MCF 10A (cell line): ENCODE measurements at regions not wholly inside any gene's neighbourhood (a gene's known extent, or its start where the extent isn't known, plus 50 kb on each side); places are given as distances from the start of the nearest gene placed in this dataset.

Experiments used
- BruUV-seq: library from RNA; stranded (reverse); fragments of 400-500 nt; replicated peaks from 2 replicates; lab custom pipeline; 2021; lab: Mats Ljungman, UMichigan
- CTCF ChIA-PET: fragments of 300-600 bp; sonication (Branson Sonifier 250); formaldehyde crosslinking; extraction: SDS; loops from one replicate; lab custom pipeline; 2021; ENCODE audit warnings: antibody characterized with exemption, inconsistent platforms; lab: Yijun Ruan, JAX
- POLR2A ChIA-PET: fragments of 300-600, 350-650 bp; sonication (Branson Sonifier 250); formaldehyde crosslinking; extraction: SDS; loops from one replicate; lab custom pipeline; 2020; ENCODE audit warnings: antibody characterized with exemption, inconsistent platforms; lab: Yijun Ruan, JAX
- DNase-seq: peaks from one replicate; pipeline ENCODE4 v3.0.0-alpha.2; 2018; ENCODE audit not compliant: unreplicated experiment
- H3K27ac Mint-ChIP-seq: one replicate; pipeline ENCODE4 v1.8.0; 2022; ENCODE audit warnings: mild to moderate bottlenecking, low read depth, mixed read lengths; ENCODE audit not compliant: unreplicated experiment
- H3K27me3 Mint-ChIP-seq: one replicate; pipeline ENCODE4 v1.8.0; 2022; ENCODE audit warnings: mixed read lengths; ENCODE audit not compliant: insufficient read depth, unreplicated experiment
- H3K36me3 Mint-ChIP-seq: one replicate; pipeline ENCODE4 v1.8.0; 2022; ENCODE audit warnings: mild to moderate bottlenecking, moderate library complexity, mixed read lengths; ENCODE audit not compliant: insufficient read depth, unreplicated experiment
- H3K4me1 Mint-ChIP-seq: one replicate; pipeline ENCODE4 v1.8.0; 2022; ENCODE audit warnings: mixed read lengths; ENCODE audit not compliant: insufficient read depth, unreplicated experiment
- H3K4me3 Mint-ChIP-seq: one replicate; pipeline ENCODE4 v1.8.0; 2022; ENCODE audit warnings: mild to moderate bottlenecking, moderate library complexity, mixed read lengths; ENCODE audit not compliant: unreplicated experiment
- H3K9me3 Mint-ChIP-seq: one replicate; pipeline ENCODE4 v1.8.0; 2022; ENCODE audit warnings: mixed read lengths; ENCODE audit not compliant: unreplicated experiment
- CTCF ChIP-seq: fragments of 200-600 bp; IDR thresholded peaks from one replicate; pipeline ENCODE4 v1.8.0; 2022; ENCODE audit warnings: antibody characterized with exemption, mild to moderate bottlenecking; ENCODE audit not compliant: unreplicated experiment
- intact Hi-C: fragments of 100-400 bp; cut with micrococcal nuclease; formaldehyde crosslinking; loops from 2 replicates; pipeline ENCODE4 v1.14.1; 2022

- POLR2A ChIA-PET, result interaction anchor here (1.5 kb wide), 1 partner anchor 12 kb away, joined by 3 read pairs; no protein-coding TSS in a partner anchor
- Mint-ChIP-seq H3K27me3 (no peaks in the 10 kb centered on the region), H3K9me3 (no peaks in the 10 kb centered on the region), H3K27ac (no peak overlapping the region), H3K36me3 (no peaks in the 10 kb centered on the region), H3K4me1 (no peaks in the 10 kb centered on the region), H3K4me3 (no peak overlapping the region)
- no peak for DNase-seq
- CTCF ChIA-PET, result interaction anchor here (0.6 to 1.1 kb wide), 4 partner anchors 10 to 257 kb away, joined by 3 to 4 read pairs (median 3); no protein-coding TSS in a partner anchor
- no peak for TF ChIP-seq CTCF
- intact Hi-C loops, result no loop called here
- no TSS peak for BruUV-seq
Measured at GRCh38 chr1:82517586-82517985, 716.9 kb downstream of the ADGRL2 start.

GRCh38 chr1:82515650-82516049 is 714.9 kb downstream of the ADGRL2 start:
- no peaks in the 10 kb centered on the region for H3K4me1 Mint-ChIP-seq
- BruUV-seq, result no TSS peak
- ChIA-PET POLR2A (interaction anchor here (0.7 to 1.1 kb wide), 3 partner anchors 14 to 49 kb away, joined by 3 to 4 read pairs (median 3); no protein-coding TSS in a partner anchor), CTCF (no interaction called here)
- H3K36me3 Mint-ChIP-seq, result no peaks in the 10 kb centered on the region
- intact Hi-C loops, result no loop called here
- no peaks in the 10 kb centered on the region for H3K9me3 Mint-ChIP-seq
- peak; percentile 52 for DNase-seq
- TF ChIP-seq CTCF, result no peak
- H3K27me3 Mint-ChIP-seq, result no peaks in the 10 kb centered on the region
- no peak overlapping the region for H3K27ac Mint-ChIP-seq
- H3K4me3 Mint-ChIP-seq, result no peak overlapping the region

GRCh38 chr1:82511441-82511840 is 710.7 kb downstream of the ADGRL2 start:
- H3K4me1 Mint-ChIP-seq, result peaks cover 5% of the 10 kb centered on the region
- intact Hi-C loops, result no loop called here
- no peak for DNase-seq
- no peak overlapping the region for H3K27ac Mint-ChIP-seq
- H3K27me3 Mint-ChIP-seq, result no peaks in the 10 kb centered on the region
- no peaks in the 10 kb centered on the region for H3K9me3 Mint-ChIP-seq
- no TSS peak for BruUV-seq
- H3K4me3 Mint-ChIP-seq, result no peak overlapping the region
- H3K36me3 Mint-ChIP-seq, result no peaks in the 10 kb centered on the region
- ChIA-PET POLR2A (interaction anchor here (0.6 kb wide), 1 partner anchor 1061 kb away, joined by 4 read pairs; no protein-coding TSS in a partner anchor), CTCF (interaction anchor here (0.6 to 0.7 kb wide), 2 partner anchors 66 to 118 kb away, joined by 3 to 6 read pairs; no protein-coding TSS in a partner anchor)
- no peak for TF ChIP-seq CTCF

GRCh38 chr1:82510431-82510830 is 709.7 kb downstream of the ADGRL2 start:
- POLR2A ChIA-PET, result no interaction called here
- no peaks in the 10 kb centered on the region for H3K27me3 Mint-ChIP-seq
- no peaks in the 10 kb centered on the region for H3K9me3 Mint-ChIP-seq
- no peaks in the 10 kb centered on the region for H3K36me3 Mint-ChIP-seq
- no peak overlapping the region for H3K27ac Mint-ChIP-seq
- peaks cover 6% of the 10 kb centered on the region for H3K4me1 Mint-ChIP-seq
- no peak for DNase-seq
- no peak overlapping the region for H3K4me3 Mint-ChIP-seq
- TF ChIP-seq CTCF, result no peak
- BruUV-seq, result no TSS peak
- CTCF ChIA-PET, result interaction anchor here (0.6 kb wide), 1 partner anchor 133 kb away, joined by 3 read pairs; no protein-coding TSS in a partner anchor
- intact Hi-C loops, result no loop called here
